Gastrocnemius medialis (tissue), 4 donors: ENCODE measurements at regions not wholly inside any gene's neighbourhood (a gene's known extent, or its start where the extent isn't known, plus 50 kb on each side); places are given as distances from the start of the nearest gene placed in this dataset.

ENCODE experiments used
- POLR2A ChIP-seq, 2 donors: fragments of 450-650 bp; IDR thresholded peaks; one replicate each; pipeline ENCODE4 v1.6.1; 2017; ENCODE audit warnings: antibody characterized with exemption in 2 of 2, mild to moderate bottlenecking in 2 of 2, moderate library complexity in 2 of 2
- TF ChIP-seq, protein P1 (sequence below), 5 experiments: fragments of 450-650 bp in 3 of 5; fragments of 200-600 bp in 2 of 5; sonication (generic) in 2 of 5; IDR thresholded peaks in 4 of 5; conservative IDR thresholded peaks in 1 of 5; 1 replicate in 4 of 5; 2 replicates in 1 of 5; pipeline ENCODE4 v1.5.1; 2016 to 2019; ENCODE audit warnings: antibody characterized with exemption in 5 of 5, mild to moderate bottlenecking in 3 of 5, moderate library complexity in 3 of 5

DNA sequence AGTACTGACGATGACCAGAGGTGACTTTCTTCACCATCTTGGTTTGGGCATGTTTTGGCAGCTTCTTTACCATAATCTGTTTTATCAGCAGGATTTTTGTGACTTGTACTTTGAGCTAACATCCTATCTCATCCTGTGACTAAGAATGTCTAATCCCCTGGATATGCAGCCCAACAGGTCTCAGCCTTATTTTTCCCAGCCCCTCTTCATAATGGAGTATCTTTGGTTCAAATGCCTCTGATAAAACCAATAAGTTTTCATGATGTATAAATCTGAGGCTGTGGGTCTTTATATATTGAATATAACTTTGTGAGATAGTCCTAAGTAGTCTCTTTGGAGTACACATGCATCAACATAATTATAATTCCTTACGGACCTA lies 186.9 kb upstream of the WSB1 start:
- no peak for TF ChIP-seq POLR2A (IDR thresholded peaks at IDR 0.05)
- TF ChIP-seq, protein P1, sequence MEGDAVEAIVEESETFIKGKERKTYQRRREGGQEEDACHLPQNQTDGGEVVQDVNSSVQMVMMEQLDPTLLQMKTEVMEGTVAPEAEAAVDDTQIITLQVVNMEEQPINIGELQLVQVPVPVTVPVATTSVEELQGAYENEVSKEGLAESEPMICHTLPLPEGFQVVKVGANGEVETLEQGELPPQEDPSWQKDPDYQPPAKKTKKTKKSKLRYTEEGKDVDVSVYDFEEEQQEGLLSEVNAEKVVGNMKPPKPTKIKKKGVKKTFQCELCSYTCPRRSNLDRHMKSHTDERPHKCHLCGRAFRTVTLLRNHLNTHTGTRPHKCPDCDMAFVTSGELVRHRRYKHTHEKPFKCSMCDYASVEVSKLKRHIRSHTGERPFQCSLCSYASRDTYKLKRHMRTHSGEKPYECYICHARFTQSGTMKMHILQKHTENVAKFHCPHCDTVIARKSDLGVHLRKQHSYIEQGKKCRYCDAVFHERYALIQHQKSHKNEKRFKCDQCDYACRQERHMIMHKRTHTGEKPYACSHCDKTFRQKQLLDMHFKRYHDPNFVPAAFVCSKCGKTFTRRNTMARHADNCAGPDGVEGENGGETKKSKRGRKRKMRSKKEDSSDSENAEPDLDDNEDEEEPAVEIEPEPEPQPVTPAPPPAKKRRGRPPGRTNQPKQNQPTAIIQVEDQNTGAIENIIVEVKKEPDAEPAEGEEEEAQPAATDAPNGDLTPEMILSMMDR (IDR thresholded peaks at IDR 0.05 in 4 of 5, conservative IDR thresholded peaks at IDR 0.05 in 1 of 5): no peak
